Activated effector memory CD4-positive, alpha-beta T cell treated with Interleukin-2 at 50 U/mL for 16 hours (primary cell): ENCODE measurements at regions not wholly inside any gene's neighbourhood (a gene's known extent, or its start where the extent isn't known, plus 50 kb on each side); places are given as distances from the start of the nearest gene placed in this dataset.

Experiments used
- DNase-seq: peaks from one replicate; pipeline ENCODE4 v3.0.0-alpha.2; 2020

GRCh38 chr3:31440878-31441277, 91.8 kb upstream of the STT3B start:
- no peak for DNase-seq

GRCh38 chr3:31442755-31443154, 90.0 kb upstream of the STT3B start:
- DNase-seq, result no peak

GRCh38 chr3:31444220-31445142, 88.2 kb upstream of the STT3B start:
- DNase-seq, result no peak

- no peak for DNase-seq
Observed at GRCh38 chr3:31445701-31446100, 87.0 kb upstream of the STT3B start.

GRCh38 chr3:31448035-31448881, 84.5 kb upstream of the STT3B start:
- DNase-seq, result peak; percentile 21

GRCh38 chr3:31448882-31449243, 83.9 kb upstream of the STT3B start:
- no peak for DNase-seq

- DNase-seq, result no peak
Observed at GRCh38 chr3:31449318-31449717, 83.4 kb upstream of the STT3B start.

- no peak for DNase-seq
Observed at GRCh38 chr3:31450345-31450744, 82.4 kb upstream of the STT3B start.

- DNase-seq, result no peak
Observed at GRCh38 chr3:31452495-31453106, 80.1 kb upstream of the STT3B start.

- DNase-seq, result no peak
Observed at GRCh38 chr3:31453430-31453829, 79.3 kb upstream of the STT3B start.

GRCh38 chr3:31455524-31455923, 77.2 kb upstream of the STT3B start:
- DNase-seq, result no peak

- DNase-seq, result no peak
Observed at GRCh38 chr3:31456373-31456772, 76.4 kb upstream of the STT3B start.

- DNase-seq, result no peak
Observed at GRCh38 chr3:31461426-31461825, 71.3 kb upstream of the STT3B start.

GRCh38 chr3:31462050-31462569, 70.6 kb upstream of the STT3B start:
- DNase-seq, result peak; percentile 27

GRCh38 chr3:31465999-31466398, 66.7 kb upstream of the STT3B start:
- DNase-seq, result no peak

GRCh38 chr3:31466866-31467265, 65.9 kb upstream of the STT3B start:
- DNase-seq, result no peak

GRCh38 chr3:31468433-31468832, 64.3 kb upstream of the STT3B start:
- DNase-seq, result no peak

GRCh38 chr3:31469385-31469784, 63.3 kb upstream of the STT3B start:
- DNase-seq, result no peak

GRCh38 chr3:31472479-31473390, 60.0 kb upstream of the STT3B start:
- no peak for DNase-seq

GRCh38 chr3:31476209-31476608, 56.5 kb upstream of the STT3B start:
- no peak for DNase-seq

GRCh38 chr3:31479431-31479830, 53.3 kb upstream of the STT3B start:
- DNase-seq, result no peak

GRCh38 chr3:31481697-31482096, 51.0 kb upstream of the STT3B start:
- DNase-seq, result no peak
